HG02588 (cell line): ENCODE measurements at regions not wholly inside any gene's neighbourhood (a gene's known extent, or its start where the extent isn't known, plus 50 kb on each side); places are given as distances from the start of the nearest gene placed in this dataset.

Experiments
- ATAC-seq: cut with Tn5 transposase; IDR thresholded peaks from one replicate; pipeline ENCODE4 v1.9.1; 2021; ENCODE audit warnings: mild to moderate bottlenecking, moderate library complexity; ENCODE audit not compliant: unreplicated experiment

DNA sequence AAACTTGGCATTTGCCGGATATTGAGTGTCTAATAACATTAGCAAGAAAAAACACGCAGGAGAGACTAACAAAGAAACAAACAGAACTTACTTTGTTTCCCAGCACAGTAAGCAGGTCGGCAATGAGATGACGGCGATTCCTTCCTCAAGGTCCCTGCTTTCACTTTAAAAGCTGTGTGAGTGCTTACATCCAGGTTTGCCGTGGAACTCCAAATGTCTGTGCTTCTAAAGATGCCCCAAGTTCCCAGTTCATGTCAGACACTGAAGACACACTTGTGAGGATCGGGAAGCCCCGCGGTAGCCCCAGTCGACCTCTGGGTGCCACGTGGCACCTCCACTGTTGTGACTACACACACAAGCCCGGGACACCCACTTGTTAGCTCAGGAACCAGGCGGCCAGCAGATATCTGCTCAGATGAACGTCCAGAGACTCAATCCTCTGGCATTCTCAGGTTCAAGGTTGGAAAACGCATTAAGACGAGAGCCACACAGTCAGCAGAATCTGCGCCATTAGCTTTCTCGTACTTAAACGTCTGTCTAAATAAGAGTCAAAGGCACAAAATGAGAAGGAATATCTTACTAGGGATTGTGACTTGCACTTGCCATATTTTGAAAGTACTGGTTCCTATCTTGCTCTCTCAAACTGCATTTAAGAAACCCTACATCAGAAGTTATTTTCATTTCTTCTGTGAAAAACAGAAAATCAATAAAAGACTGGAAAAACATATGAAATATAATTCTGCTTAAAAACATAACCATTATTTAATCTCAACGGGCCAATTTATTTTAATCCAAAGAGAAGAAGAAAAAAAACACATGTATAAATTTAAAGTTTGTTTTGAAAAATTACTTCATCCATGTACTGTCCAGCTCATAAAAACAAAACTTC is 207.6 kb upstream of the KLF14 start:
- ATAC-seq = no peak

DNA sequence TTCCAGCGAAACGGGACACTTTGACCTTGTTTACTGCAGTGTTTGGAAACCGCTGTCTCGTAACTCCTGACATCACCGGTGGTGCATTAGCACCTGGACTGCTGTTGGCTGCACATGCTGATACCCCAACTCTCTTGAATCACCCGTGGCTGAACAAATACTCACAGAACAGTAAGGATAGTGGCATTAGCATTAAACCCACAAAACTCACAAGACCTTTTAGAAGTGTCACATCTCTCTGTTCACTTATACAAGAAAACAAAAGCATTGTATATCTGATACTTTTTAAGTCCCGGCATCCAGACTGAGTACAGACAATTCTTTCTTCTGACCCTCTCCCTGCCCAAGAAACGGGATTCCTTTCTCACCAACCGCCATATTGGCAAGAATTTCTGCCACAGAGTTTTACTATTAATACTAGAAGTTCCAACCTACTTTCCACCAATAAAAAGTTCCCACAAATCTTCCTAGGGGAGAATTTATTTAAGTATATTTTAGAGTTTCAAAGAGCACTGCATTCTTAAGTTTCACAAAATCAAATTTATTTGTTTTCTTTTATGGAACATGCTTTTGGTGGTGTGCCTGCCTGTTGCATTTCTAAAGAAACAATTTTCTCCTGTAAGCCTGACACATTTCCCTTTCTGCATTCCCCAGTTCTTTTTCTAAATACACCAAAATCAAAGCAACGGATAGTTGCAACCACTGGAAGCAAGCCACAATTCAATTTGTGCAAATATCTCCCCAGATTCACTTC is 208.4 kb upstream of the KLF14 start:
- no peak for ATAC-seq

DNA sequence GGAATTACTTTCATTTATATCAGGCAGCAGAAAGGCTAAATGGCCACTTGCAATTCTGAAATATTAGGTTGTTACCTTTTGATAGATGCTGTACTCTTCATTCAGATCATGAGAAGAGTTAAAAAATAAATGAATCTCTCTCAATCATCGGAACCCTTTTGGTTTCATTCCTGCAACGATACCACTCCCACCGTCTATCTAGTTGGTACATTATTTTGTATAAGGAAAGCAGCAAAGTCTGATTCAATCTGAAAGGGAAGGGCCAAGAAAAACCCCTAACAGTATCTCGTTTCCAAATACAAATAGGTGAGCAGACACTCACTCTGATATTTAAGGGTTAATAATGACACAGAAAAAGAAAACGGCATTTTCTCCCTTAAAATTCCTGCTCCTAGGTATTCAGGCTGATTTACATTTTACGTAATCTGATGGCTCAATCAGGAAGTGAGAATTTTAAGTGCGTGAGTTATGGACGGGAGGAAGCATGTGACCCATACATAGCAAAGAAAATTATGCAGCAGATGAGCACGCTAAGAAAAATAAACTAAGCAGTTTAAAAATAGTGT is 209.4 kb upstream of the KLF14 start:
- ATAC-seq = no peak

DNA sequence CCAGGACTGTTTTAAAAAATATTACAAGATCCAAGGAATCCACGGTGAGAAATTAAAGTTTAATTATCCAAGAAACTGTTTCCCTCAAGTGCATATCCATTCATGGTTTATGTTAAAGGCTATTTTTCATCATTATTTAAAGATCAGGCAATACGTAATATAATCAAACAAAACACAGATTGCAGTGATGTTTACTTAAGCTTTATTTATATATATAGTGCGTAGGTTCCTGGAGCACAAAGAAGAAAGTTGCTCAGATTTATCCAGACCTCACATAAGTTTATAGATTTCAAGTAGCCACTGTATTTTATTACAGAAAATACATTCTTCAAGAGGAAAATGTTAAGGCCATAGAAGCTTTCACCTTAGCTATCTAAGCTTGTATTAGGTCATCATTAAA is 210.0 kb upstream of the KLF14 start:
- no peak for ATAC-seq

DNA sequence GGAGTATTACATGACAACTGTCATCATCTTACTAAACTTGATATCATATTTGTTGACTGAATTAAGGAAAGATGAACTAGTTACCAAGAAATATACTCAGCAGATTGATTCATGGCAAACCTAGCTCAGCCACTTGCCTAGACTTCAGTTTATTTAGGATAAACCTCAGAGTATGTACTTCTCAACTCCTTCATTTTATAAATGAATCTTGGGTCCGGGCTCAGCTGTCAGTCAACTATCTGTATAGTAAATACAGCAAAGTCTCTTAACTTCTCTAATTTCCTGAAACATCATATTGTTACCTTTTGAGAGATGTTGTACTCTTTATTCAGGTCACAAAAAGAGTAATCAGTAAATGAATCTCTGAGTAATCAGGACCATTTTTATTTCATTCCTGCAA is 211.0 kb upstream of the KLF14 start:
- no peak for ATAC-seq

DNA sequence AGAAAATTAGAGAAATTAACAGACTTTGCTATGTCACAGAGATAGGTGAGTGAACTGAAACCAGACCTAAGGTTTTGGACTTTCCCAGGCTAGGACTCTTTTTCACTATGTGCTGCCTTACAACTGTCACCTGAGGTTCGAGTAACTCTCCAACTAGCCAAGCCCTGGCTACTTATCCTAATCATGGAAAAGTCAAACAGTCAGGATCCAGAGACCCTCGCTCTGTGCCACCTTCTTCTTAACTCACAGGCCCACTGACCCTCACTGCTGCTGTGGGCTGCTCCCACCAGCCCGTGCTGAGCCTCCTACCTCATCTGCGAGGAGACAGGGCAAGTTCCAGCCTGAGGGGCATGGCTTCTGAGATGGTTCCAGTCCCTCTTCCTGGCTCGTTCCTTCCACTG is 211.4 kb upstream of the KLF14 start:
- no peak for ATAC-seq

DNA sequence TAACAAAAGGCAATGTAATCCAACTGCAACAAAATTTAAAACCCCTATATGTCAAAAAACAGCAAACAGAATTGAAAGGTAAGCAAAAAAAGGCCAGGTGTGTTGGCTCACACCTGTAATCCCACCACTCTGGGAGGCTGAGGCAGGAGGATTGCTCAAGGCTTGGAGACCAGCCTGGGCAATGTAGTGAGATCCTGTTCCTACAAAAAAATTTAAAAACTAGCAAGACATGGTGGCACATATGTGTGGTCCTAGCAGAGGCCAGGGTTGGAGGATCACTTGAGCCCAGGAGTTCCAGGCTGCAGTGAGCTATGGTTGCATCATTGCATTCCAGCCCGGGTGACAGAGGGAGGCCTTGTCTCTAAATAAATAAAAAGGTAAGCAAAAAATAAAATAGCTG is 212.1 kb upstream of the KLF14 start:
- ATAC-seq = no peak

DNA sequence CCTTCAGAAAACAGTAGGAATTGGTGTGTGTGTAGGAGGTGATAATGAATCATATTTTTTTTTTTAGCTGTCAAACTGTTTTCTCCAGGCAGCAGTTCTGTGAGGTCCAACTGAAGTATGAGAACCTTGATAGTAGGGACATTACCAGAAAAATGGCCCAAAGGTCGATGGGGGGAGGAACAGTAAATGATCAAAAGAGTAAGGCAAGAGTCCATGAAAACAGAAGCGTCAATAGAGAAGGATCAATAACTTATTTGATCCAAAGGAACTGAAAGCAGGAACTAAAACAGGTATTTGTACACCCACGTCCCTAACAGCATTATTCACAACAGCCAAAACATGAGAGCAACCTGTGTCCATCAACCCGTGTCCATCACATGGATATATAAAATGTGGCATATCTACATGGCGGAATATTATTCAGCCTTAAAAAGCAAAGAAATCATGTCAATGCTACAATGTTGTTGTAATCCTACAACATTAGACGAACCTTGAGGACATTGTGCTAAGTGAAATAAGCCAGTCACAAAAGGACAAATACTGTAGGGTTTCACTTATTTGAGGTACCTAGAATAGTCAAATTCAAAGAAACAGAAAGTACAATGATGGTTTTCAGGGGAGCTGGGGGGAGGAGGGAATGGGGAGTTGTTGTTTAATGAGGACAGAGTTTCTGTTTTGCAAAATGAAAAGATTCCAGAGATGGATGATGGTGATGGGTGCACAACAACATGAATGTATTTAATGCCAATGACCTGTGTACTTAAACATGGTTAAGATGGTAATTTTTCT is 214.0 kb upstream of the KLF14 start:
- ATAC-seq = no peak

DNA sequence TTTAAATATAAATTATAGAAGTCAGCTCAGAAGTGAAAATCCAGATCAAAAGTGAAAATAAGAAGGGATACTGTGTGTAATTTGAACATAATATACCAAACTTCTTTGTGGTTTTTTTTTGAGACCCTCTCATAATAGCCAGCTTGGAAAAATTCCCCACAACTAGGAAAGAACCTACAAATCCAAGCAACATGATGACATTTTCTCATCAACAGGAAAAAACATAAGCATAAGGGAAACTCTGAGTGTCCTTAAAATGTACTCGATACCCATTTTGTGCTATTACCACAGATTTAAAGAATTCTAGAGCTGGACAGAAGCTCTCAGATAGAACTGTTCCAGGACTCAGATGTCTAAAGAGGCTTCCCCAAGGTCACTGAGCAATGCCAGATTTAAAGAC is 214.8 kb upstream of the KLF14 start:
- ATAC-seq = no peak

DNA sequence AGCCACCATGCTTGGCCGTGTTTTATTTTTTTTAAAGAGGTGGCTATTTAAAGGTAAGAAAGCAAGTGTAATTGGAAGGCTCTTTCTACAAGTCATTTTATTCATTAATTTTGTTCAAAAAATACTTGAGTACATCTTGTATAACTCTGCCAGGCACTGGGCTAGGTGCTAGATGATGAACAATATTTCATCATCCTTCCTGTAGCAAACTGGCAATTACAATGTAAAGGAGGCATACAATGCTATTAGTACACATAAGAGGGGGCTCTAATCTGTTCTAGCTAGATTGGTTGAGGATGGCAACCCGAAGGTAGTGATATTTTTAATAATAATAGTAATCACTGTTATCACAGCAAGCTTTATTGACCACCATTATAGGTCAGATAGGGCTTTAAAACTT is 215.5 kb upstream of the KLF14 start:
- no peak for ATAC-seq

DNA sequence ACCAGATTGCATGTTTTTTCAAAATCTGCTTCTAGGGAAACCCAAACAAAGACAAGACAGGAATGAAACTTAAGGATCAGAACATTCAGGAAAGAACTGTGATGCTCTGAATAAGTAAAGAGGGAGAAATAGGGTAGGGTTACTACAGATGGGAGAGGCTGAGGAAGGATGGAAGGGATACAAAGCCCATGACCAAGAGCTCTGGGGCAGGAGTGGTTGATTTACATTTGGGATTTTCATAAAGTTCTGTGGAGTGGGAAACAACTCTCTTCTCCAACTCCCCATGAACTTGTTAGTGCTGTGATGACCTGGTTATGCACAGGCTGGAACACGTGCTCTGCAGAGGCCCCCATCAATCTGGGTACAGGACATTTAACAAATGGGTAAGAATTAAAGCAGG is 216.0 kb upstream of the KLF14 start:
- ATAC-seq = no peak

DNA sequence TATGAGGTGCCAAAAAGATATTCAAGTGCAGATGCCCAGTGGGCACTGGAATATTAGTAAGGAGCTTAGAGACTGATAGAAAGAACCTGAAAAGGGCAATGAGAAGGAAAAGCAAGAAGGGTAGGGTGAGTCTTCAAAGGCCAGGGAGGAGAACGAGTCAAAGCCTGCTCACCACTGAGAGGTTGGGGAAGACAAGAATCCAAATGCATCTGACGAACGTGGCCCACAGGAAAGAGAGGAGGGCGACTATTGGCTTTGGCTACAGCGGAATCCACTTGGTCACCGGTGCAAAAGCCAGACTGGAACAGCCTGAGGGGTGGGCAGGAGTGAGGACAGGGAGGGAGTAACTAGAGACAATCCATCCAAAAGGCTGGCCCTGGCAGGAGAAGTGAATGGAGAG is 216.7 kb upstream of the KLF14 start:
- ATAC-seq = no peak

DNA sequence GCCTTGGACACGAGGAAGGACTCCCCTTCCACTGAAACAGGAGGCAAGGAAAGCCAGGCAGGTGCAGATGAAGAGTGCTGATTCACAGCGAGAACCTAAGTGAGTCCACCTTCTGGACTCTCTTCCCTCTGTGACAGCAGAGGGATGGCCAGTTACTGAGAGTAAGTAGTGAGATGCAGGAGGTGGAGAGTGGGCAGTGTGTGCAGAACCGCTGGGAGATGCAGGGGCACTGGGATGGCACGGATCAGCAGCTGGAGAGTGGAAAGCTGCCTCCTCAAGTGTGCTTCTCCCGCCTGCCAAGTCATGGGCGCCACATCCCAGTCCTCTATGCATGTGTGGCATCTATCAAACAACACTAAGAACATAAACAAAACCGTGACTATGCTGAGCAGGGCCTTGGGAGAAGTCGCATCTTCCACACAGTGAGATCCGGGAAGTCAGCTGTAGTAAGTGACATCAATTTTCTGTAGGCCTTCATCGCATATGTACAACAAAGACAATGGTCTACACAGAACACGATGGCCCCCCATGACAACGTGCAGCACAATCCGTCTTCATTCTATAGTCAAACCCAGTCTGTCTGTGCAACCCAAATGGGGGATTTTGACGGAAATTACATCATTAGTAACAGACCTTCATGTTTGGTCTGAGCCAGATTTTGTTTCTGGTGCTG is 217.4 kb upstream of the KLF14 start:
- ATAC-seq = no peak

DNA sequence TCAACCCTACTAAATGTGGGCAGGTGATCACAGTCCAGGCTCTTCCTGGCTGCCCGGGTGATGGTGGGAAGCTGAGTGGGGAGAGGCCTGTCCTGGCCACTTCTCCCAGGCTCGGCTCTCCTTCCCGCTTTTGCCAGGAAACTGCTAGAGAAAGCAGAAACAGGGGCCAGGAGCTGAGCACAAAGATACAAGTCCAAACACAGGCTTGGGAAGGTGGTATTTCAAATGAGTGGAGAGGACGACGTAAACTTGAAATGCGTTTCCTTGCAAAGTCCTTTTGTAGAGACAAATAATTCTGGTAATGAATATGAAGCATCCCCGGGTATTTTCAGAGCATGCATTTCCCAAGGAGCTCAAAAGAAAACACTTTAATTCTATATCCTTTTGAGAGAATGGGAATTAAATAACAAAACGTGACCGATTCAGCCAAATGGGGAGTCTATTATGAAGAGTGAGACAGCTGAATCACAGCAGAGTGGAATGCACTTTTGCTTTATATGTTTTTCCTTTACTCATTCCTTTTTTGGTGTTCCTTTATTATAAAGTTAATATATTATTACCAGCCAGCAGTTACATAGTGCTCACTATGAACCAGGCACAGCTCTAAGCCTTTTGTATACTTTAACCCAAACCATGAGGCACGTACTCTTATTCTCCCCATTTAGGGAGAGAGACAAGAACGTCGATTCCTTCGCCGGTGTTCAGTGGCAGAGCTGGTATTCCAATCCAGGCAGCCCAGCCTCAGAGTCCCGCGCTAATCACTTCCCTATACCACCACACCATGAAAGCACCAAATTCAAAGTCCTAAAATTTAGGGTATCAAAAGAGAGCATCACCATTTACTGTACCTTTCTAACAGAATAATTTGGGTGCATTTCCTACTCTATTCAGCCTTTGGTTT is 218.2 kb upstream of the KLF14 start:
- ATAC-seq = no peak

DNA sequence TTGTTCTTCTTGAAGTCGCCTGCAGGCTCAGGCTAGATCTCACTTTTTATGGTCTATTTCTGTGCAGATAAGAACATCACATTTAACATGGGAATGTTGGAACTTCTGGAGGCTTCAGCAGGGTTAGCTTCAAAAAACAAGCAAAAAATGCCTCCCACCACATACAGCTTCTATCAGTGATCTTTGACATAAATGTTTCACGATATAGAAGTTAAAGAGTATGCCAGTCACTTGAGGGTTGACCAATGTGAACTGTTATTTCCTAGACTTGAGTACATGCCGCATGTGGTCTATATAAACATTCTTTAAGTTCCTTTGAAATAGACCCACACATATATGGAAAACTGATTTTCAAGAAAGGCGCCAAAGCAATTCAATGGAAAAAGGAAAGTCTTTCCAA is 219.2 kb upstream of the KLF14 start:
- no peak for ATAC-seq

DNA sequence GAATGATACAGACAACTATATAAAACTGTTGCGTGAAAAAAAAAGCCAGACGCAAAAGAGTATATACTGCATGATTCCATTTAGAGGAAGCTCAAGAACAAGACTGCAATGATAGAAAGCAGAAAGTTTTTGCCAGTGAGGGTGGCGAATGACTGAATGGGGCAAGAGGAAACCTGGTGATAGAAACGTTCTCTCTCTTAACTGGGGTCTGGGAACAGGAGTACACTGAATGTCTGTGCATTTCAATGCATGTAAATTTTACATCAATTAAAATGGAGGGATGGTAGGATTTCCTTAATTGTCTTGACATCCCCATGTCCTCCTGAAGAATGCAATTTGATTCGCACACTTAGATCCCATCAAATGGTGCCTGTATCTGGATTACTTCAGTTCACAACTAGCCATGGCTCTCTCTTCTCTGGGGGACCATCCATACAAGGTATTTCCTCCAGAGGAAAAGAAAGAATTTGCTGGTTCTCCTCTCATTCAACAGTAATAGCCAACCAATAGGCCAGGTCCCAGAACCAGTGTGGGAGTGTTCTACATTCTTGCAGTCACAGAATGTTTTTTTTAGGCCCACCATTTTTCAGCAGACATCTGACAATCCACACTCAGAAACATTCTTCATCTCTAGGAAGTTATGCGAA is 221.0 kb upstream of the KLF14 start:
- ATAC-seq = no peak

DNA sequence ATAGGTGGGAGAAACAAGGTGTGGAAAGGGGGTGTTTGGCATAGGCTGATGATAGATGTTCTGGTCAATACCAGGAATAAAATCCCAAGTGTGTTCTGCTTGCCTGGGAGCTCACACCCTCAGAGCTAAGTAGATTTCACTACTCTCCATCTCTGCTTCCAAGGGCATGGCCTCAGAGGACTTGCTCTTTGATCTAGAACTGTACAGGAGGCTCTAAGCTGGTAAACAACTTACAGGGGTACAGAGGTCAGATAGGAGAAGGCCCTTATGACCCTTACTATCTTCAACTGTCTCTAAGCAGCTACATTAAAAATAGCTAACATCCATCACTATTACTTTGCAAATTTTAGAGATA is 221.5 kb upstream of the KLF14 start:
- ATAC-seq = no peak

DNA sequence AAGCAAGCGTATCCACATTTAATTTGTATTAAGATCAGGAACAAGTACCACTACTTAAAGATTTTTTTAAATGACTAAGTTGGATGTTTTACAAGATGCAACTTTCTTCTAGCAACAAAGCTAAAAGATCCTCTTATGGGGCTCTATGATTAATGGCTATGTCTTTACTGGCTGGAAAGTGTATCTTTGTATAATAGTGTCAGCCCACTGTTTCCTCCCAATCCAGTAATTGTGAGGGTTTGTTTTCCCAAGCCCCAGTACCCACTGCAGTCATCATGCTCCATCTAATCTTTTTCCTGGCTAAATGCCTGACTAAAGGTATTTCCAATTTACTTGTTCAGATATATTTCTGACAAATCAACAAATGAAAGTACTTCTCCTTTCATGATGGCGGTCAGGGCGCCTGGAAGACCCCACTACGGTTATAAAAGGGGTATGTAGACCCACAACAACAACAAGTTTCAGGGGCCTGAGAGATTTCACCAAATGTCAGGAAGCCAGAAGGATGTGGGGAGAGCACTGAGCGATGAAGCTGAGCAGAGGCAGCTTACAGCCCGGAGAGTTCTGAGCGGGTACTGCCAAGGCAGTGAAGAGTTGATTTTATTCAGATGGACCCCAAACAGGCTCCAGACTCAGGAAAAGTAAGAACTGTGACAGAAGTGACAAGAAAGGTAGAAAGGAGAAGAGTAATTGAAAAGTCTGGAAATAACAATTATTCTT is 222.6 kb upstream of the KLF14 start:
- no peak for ATAC-seq

DNA sequence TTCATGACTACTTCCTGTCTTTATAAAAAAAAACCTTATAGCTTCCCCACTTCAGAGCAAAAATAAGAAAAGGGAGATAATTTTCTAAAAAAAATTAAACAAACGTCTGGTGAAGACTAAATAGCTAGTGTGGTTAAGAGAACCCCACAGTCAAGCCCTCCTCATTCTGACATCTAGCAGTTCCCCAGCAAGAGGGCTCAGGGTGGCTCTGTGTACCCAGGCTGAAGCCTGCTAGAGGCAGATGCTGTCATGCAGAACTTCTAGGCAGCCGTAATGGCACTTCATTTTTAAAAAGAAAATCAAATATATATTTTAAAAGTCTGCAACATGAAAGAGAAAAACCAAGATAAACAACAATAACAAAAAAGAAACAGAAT is 223.1 kb upstream of the KLF14 start:
- ATAC-seq = no peak
